ENCODE measurements at regions not wholly inside any gene's neighbourhood (a gene's known extent, or its start where the extent isn't known, plus 50 kb on each side); places are given as distances from the start of the nearest gene placed in this dataset.

DNA sequence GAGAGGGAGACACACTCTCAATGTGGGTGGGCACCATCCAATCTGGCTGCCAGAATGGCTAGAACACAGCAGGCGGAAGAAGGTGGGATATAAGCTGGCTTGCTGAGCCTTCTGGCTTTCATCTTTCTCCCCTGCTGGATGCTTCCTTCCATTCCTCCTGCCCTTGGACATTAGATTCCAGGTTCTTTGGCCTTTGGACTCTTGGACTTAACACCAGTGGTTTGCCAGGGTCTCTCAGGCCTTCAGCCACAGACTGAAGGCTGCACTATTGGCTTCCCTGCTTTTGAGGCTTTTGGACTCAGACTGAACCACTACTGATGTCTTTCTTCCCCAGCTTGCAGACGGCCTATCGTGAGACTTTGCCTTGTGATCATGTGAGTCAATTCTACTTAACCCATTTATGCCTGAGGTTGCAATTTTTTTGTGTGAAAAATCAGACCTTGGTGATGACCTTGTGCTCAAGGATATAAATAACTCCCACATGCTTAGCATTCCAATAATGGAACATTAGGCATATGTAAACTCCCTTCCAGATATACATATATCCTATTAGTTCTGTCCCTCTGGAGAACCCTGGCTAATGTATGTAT is 56.7 kb upstream of the CD55 start:
- Mint-ChIP-seq H3K36me3 (no peaks in the 10 kb centered on the region), H3K9me3 (no peaks in the 10 kb centered on the region), H3K27ac (no peak overlapping the region), H3K27me3 (no peaks in the 10 kb centered on the region), H3K4me1 (no peaks in the 10 kb centered on the region), H3K4me3 (no peak overlapping the region)
- ATAC-seq, result no peak

DNA sequence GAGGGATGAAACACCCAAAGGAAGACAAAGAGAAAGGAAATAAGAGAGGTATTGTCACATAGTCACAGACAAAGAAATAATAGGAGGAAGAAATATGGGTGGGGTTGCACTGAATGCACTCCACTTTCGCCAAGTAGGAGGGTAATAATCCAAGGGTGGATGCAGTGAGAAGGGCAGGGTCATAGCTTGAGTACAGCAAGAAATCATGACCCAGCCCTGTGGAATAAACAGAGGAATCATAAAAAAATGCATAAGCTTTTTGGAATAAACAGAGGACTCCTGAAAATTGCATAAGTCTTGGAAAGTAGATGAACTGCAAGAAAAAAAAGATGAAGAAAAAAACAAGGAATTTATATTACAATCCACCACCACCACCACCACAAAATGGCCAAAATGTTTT is 53.1 kb upstream of the CD55 start:
- ATAC-seq, result no peak

DNA sequence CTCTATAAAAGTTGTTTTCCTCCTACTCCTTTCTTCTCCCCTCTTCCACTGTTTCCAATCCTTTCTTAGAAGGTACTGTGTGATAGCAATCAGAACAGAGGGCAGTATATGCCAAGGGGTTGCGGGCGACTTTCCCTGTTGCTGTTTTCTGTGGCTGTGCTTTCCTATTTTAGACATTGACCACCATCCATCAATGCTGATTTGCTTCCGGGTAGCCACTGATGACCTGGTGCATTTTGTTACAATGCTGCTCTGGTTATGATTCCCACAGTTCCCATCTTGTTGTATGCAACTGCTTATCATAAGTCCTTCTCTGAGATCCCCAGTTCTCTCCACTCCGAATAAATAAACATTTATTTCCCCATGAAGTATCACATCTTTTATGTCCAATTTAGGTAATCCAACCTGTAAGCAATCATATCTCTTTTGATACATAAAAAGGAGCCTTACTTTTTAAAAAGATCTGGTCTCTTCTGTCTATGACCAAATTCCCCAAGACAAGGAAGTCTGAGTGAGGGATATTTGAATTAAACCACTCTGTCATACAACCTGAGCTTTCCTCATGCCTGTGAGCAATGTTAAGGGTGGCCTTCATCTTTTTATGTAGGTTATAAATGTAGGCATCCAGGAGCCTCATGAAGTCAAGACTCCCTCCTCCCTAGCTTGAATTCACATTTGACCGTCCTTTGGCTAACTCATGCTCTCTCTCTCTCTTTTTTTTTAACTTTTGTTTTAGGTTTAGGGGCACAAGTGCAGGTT is 52.5 kb upstream of the CD55 start:
- H3K27me3 Mint-ChIP-seq, result no peaks in the 10 kb centered on the region
- no peak overlapping the region for H3K27ac Mint-ChIP-seq
- no peaks in the 10 kb centered on the region for H3K4me1 Mint-ChIP-seq
- H3K9me3 Mint-ChIP-seq, result peaks cover 5% of the 10 kb centered on the region
- no peaks in the 10 kb centered on the region for H3K36me3 Mint-ChIP-seq
- no peak for ATAC-seq
- H3K4me3 Mint-ChIP-seq, result no peak overlapping the region

More for the DNA sequence above, 53.1 kb upstream of the CD55 start:
- peaks cover 4% of the 10 kb centered on the region for H3K9me3 Mint-ChIP-seq
- H3K4me3 Mint-ChIP-seq, result no peak overlapping the region
- no peaks in the 10 kb centered on the region for H3K36me3 Mint-ChIP-seq
- no peak overlapping the region for H3K27ac Mint-ChIP-seq
- H3K4me1 Mint-ChIP-seq, result no peaks in the 10 kb centered on the region
- no peaks in the 10 kb centered on the region for H3K27me3 Mint-ChIP-seq

Measured in stimulated activated memory B cell treated with anti-CD40 and anti-IgM and Interleukin-4, amounts not matched to agents 10 μg/mL and 1 μg/mL and 100 μg/mL, for 72 hours (primary cell).